ENCODE measurements at regions not wholly inside any gene's neighbourhood (a gene's known extent, or its start where the extent isn't known, plus 50 kb on each side); places are given as distances from the start of the nearest gene placed in this dataset.

DNA sequence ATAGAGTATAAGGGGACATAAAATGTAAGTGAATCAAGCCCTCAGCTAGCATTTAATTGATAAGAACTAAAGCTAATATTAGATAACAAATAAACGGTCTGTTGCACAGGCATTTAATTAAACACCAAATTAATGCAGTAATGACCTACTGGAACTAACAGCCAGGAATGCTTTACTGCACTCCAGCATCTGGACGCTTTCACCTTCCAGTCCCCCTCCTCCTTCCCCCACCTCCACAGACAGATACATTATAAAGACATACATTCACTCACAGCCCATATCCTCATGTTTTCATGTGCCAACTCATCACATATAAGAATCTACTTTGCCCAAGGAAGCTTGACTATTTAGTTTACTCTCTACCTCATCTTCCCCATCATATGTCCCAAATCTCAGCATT, 337.4 kb upstream of the PIK3C3 start:
- DNase-seq, result no peak

DNA sequence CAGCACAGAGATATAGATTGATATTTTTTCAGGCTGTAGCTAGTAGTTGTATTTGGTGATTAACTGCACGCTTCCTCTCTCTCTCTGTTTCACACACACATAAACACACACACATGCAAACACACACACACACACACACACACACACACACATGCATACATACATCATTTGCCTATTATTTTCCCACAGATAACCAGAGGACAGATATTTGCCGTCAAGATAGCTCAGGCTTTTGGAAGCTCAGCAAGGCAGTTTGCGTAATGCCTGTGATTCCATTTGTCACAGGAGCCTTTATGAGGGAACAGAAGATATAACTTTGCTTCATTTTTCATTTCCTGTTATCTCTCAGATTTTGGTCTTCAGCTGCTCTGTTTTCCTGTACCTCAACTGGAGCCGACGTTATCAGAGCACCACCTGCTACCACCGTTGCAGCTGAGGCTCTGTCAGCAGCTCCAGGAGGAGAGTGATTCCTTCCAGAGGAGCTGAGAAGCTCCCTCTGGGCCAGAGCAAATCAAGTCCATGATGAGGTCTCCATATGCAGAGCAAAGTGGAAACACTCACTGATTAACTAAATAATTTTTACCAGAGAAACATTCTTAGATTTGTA, 341.9 kb upstream of the PIK3C3 start:
- DNase-seq, result no peak

DNA sequence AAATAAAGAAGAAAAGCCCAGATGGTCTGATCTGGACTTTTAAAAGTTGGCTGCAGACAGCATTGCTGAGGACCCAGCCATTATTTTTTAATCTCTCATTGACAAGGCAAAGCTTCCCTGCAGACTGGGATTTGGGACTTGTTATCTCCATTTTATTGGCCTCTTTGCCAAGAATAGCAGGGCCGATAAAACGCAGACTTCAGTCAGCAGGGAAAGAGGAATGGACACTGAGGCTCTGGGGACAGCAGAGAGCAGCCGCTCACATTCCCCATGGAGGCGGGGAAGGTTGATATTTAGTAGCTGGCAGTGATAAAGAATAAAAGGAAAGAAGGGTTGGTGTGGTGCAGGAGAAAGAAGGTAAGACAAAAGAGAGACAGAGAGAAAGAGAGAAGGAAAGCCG, 350.1 kb upstream of the PIK3C3 start:
- no peak for DNase-seq

DNA sequence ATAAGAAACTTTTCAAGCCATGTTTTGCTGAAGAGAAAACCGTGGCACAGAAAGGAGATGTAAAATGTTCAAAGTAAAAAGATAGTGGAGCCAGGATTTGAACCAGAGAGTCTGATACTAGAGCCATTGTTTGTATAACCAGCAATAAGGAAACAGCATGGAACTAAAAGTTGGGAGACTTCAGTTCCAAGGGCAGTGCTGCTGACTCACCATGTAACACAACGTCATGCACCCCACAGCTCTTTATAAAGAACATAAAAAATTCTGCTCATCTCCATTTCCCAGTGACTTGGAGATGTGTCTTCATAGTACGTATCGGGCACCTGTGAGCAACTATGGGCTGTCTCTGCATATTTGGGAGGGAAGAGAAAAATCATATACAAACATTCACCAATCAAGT, 353.0 kb upstream of the PIK3C3 start:
- no peak for DNase-seq

DNA sequence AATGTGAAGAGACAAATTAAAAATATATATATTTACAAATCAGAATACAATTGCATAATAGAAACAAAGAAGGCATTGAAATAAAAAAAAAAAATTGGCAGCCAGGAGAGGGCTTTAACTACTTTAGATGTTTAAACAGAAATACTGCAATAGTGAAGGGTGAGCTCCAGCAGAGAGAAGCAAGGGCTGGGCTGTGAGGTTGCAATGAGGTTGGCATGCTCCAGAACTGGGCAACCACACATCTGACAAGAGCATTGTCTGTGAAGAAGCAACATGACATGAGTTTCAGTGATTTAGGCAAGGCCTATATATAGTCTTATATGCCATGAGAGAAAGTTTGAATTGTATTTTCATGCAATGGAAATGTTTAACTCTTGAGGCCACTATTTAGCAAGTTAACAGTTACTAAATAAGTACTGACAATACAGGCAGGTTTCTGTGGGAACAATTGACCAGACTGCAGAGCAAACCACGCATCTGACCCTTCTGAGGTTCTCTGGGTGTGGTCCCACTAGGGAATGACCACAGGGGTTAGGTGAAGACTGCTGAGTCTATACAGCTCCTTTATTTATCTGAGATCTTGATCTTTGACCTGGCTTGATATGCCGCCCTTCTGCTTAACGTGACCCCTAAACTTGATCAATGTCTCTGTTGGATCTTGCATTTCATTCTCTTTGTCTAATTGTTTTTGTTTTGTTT, 354.2 kb upstream of the PIK3C3 start:
- no peak for DNase-seq

DNA sequence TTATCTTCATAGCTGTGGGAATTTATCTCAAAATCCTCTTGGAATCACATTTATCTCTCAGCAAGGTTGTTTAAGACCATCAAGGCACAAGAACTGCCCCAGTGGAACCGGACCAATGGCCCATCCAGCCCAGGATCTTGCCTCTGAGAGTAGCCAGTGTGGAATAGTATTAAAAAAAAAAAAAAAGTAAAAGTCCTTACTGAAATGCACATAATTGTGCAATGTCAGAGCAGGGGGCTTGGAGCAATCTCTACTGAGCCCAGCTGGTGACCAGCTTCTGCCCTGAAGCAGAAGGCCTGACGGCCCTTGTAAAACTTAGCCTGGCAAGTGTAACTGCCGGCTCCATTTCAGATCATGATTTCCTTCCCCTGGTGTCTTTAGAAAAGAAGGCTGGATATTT, 355.6 kb upstream of the PIK3C3 start:
- DNase-seq, result no peak

DNA sequence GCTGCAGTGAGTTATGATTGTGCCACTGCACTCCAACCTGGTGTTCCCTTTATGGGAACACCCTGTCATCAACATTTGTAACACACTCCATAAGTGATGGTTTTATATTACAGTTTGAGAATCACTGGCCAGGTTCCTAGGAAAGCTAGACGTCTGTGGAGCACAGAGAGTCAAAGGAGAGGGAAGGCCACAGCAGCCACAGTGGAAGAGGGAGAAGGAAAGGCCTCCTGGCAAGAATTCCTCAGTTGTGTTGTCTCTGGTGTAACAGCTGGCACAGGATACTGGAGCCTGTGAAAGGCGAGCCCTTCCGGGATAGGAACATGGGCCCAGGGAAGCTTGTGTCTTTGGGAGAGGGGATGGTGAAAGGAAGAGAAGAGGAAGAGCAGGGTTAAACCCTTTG, 360.5 kb upstream of the PIK3C3 start:
- DNase-seq, result peak; percentile 18

DNA sequence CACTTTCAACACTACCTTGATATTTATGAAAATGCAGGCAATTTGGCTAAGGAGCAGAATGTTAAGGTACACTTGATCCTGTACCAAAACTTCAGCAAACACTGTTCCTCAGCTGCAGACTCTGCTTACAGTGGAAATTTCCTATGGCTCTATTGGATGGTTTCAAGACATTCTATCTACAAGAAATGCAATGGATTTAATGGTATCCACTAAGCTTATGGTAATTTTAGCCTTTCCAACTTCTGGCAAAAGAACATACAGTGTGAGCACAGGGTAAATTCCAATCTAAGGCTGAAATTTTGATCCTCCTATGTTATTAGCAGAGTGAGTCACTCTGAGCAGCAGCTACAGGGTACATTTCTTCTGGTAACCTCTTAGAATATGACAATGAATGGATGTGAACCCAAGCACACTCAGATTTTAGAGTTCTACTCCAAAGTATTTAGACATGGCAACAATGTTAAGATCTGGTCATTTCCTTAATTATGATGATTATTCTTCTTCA, 361.8 kb upstream of the PIK3C3 start:
- no peak for DNase-seq

DNA sequence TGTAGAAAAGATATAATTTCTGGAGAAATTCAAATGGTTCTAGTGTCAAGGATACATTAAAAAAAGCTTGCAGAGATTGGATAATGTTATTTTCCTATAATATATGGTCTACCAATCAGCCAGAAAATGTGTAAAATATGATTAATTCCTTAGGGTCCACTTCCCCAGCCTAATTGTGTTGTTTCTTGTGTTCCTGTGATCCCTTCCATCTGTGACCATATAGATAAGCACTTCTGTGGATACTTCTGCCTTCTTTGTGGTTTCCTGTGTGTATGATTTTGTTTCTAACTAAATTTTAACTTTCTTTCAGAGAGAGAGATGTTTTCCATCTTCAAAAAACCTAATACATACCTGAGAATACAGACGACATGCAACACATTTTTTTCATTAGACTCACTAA, 367.1 kb upstream of the PIK3C3 start:
- no peak for DNase-seq

DNA sequence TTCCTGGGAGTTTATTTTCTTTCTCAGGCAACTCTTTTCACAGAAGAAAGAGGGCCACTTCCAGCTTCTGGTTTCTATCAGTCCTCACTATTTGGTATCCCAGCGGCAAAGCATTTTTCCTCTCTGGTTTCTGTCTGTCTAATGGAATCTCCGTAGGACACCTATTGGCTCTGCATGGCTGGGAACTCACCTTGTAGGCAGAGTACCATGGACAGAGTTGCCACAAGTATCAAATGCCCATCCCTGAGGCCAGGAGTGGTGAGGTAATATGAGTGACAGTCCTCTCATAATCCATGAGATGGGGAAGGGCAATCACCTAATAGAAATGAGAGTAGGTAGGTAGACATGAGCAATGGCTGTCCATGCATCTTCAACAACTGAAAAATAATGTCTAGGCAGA, 369.5 kb upstream of the PIK3C3 start:
- DNase-seq, result no peak

DNA sequence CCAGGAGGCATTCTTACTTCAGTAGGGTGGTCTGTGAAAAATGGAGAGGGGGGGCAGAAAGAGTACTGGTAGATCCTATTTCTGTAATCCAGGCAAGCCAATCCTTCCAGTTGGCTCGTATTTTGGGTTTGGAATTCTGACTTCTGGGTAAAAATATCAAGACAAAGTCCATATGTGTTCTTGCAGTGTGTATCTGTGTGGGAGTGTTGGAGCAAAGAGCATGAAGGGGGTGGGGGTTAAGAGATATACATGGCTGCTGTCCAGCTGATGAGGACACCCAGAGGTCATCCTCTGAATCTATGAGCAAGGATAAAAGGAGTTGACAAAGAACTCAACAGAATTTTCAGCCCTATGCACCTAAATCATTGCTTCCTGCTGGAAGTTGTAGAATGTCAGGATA, 375.8 kb upstream of the PIK3C3 start:
- DNase-seq, result no peak

DNA sequence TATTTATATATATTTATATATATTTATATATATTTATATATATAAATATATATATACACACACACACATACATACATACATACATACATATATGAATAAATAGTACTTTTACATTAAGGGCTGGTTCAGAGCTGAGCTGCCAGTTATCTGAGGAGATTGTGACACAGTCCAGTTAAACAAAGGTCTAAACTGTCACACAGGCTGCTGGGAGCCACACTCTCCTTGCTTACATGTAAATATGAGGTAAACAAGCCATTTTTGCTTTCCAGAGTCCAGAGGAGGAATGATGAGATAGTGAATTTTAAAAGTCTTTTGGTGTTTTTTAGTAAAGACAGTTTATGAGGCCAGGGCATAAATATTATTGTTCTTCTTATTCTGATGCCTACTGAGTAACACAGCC, 377.5 kb upstream of the PIK3C3 start:
- no peak for DNase-seq

DNA sequence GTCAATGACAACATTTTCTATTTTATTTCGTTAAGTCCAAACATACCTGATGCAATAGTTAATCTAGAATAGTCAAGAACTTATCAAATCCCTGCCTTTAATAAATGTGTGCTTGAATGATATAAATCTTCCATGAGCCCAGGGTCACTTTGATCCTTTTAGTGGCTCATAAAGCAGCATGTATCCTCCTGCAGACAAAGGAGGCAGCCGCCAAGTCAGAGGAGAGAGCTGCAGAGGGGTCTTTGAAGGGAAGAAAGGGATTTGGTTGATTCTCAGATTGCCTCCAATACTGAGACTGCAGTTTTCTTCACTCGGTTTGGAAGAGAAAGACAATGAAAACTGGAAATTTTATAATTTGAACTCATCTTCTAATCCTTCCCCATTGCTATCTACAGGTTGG, 378.4 kb upstream of the PIK3C3 start:
- DNase-seq, result no peak

DNA sequence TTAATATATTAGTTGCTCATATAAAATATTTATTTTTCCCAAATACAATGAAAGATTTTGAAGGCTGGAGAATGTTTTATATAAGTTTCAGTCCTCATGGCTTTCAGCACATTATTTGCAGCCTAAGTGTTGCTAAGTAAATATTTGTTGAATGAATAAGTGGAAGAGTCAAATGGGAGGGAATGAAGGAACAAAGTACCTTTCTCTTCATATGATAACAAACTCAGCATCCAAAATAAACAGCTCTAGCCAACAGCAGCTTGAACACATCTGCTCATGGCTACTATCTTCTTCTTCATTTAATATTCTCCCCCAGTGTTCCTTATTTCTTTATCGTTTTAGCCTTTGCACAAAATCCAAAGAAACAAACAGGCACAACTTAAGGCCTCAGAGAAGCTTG, 385.2 kb upstream of the PIK3C3 start:
- no peak for DNase-seq

DNA sequence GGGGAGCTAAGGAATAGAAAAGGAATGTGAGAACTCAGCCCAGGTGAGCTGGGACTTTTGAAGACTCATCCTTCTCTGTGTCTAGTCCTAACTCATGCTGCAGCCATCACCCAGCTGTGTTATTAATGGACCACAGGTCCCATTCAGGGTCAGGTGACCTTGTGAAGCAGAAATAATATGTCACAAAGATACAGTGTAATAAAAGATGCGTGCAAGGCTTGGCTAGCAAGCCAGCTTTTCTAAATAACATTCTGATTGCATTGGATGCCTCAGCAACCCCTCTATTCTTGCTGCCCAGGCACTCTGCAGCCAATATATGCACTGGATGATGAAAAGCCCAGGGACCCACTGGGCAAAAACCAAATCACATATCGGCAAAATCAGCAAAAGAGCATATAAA, 393.1 kb upstream of the PIK3C3 start:
- no peak for DNase-seq

DNA sequence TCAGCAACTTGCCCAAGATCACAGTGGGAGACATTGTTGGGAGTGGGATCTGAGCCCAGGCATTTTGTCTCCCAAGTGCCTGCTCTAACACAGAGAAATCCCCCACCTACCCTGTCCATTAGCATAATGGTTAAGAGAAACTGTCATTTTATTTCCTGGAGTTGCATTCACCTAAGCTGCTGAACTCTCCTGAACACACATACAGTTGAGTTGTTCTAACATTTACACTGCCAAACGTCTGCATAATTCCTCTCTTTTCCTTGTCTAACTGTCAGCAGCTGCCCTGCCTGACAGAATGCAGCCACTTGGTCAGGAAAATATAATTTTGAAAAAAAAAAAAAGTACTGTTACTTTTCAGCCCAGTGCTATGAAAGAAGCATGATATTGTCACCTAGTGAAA, 396.3 kb upstream of the PIK3C3 start:
- DNase-seq, result no peak

DNA sequence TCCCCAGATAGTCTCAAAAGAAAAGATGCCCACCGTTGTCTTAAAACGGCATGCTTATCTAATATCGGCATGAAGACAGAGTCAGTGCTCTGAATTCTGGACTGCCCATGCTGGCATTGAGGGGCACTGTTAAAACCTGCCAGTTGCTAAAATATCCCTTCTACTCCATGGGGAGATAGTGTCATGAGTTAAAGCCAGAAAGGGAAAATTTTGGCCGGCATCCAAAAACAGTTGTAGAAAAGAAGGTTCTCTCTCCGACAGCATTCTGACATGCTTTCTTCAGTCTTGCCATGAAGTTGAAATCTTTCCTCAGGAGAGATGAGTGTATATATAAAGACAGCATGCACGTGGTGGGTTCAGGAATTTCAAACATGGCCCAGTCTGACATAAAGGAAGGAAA, 401.3 kb upstream of the PIK3C3 start:
- DNase-seq, result no peak

DNA sequence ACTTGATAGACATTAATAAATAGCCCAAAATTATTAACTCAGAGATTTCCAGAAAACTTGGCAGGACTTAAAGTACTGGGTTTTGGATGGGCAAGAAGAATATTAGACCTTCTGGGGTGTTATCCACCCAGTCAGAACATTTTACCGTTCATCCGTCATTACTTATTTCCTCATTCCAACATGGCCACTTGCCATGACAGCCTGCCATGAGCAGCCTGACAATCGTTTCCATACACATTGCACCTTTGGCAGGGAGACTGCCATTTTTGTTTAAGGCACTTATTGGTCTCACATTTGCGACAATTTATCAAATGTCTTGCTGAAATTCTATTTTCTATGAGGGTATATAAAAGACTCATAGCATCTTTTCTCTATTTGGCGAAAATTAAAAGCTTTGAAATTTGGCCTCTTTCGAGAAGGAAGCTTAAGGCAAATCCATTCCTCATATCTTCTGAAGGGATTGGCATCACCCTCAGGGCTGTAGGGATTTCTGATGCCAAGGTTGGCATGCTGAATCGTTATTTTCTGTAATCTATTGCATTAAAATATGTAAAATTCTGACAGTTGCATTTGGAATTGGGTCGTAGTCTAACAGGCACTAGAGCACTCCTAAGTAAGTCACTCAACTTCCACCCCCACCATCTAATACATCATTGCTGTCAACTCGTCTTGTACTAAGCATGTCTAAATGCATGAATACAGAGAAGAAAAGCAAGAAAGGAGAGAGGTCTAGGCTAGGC, 406.3 kb upstream of the PIK3C3 start:
- no peak for DNase-seq

DNA sequence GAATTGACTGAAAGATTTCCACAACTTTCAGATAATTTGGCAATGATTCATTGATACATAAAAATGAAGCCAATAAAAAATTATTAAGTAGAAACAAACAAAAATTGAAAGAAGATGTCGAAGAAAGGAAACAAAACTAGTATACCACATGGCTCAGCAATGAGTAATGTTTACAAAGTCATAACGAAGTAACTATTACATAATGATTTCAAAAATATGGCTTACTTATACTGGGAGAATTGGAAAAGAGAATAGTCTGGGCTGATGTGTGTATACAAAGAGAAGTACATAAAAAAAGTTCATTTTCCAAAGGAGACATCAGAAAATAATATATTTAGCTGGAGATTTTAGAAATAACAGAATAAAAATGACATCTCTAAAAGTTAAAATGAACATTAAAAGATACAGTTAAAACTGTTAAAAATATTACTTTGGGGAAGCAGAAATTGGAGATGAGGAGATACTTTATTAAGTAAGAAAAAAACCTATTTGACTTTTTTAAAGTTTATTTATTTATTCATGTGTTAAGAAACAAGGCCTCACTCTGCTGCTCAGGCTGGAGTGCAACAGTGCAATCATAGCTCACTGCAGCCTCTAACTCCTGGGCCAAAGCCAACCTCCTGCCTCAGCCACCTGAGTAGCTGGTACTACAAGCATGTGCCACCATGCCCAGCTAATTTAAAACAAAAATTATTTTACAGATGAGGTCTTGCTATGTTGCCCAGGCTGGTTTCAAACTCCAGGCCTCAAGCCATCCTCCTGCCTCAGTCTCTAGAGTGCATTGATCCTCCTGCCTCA, 409.7 kb upstream of the PIK3C3 start:
- no peak for DNase-seq

DNA sequence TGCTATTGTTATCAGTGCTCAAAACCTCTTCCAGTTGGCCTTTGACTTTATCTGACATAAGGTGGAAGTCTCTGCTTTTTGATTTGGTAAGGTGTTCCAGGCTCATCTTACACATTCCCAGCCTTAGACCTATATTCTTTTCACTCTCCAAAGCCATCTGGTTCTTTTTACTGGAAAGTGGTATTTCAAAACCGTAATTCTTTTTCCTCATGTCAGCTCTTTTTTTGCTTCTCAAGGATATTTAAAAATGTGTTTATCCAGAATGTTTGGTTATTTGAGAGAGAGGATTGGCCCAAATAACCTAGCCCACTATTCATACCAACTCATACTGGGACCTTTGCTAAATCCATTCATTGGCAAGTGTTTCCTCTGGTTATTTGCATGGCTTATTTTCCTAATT, 411.2 kb upstream of the PIK3C3 start:
- no peak for DNase-seq

DNA sequence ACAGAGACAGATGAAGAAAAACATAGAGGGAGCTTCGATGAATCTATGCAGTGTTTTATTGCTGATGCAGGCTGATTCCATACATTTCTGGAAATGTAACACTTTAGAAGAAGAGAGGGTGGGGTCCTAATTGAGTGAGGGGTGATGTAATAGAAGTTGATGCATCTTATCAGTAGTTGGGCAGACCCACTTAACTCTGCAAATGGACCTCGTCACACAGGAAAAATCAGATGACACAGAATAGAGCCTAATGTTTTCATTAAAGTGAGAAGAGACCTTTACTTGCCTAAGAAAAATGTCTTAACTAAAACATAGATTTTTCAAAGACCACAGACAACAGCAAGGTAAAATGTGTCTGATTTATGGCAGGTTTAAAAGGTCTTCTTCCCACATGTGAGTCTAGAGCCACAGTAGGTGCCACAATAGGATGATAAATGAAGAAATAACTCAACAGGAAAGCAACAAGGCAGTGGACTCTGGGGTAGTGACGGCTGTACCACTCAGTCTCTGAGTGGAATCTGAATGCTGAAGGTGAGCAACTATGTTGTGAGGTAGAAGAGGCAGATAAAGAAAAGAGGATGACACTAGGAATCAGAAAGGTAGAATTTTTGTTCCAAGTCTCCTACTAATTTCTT, 414.7 kb upstream of the PIK3C3 start:
- DNase-seq, result no peak

DNA sequence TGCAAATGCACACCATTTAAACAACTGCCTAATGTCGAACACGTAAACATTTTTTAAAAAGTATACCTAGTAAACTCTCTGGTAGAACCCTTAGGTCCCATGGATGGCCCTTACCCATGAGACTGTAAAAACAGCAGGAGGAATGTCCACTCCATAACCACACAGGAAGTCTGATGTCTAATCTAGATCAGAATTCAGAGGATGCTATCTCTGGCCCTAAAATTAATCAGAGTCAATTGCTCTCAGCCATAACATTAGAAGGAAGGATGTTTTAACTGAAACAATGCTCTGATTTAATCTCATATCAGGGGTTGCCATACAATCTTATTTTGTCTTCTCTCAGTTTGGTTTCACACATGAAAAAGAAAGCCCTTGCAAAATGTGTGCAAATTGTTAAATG, 416.3 kb upstream of the PIK3C3 start:
- DNase-seq, result no peak

DNA sequence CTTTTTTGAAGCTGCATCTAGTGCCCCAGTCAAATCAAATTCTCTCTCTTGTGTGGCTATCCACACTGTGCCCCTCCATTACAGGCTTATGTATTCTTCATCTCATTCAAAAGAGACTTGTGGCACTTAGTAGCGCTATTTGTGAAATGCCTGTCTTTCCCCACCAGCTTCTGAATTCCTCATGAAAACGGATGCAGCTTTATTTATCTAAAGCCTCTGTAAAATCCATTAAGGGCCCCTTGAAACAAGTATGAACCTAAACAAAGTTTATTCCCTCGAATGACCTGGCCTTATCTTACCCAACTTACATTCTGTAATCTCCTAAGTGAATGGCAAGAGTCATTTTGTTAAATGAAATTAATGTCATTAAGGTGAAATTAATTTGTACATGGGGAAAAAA, 417.4 kb upstream of the PIK3C3 start:
- DNase-seq, result no peak

Data from femur (tissue), 1 donor.